Mesenchymal stem cell (in vitro differentiated cells and primary cell): ENCODE measurements at regions not wholly inside any gene's neighbourhood (a gene's known extent, or its start where the extent isn't known, plus 50 kb on each side); places are given as distances from the start of the nearest gene placed in this dataset.

Experiments used
- DNase-seq: peaks from one replicate; pipeline ENCODE4 v3.0.0-alpha.2; 2013
- H2AFZ ChIP-seq: one replicate; pipeline ENCODE4 v1.6.1; 2013; ENCODE audit warnings: low read depth, mild to moderate bottlenecking, control low read depth, inconsistent platforms, low read length, moderate library complexity
- H2AK5ac ChIP-seq: 2 replicates; pipeline ENCODE4 v1.6.1; 2013; ENCODE audit warnings: low read length, moderate library complexity, mild to moderate bottlenecking, inconsistent platforms; ENCODE audit not compliant: severe bottlenecking
- H2BK120ac ChIP-seq: one replicate; pipeline ENCODE4 v1.6.1; 2013; ENCODE audit warnings: low read depth, mild to moderate bottlenecking, inconsistent platforms, low read length, moderate library complexity
- H2BK12ac ChIP-seq, 2 experiments: one replicate each; pipeline ENCODE4 v1.6.1; 2013; ENCODE audit warnings: inconsistent platforms in 2 of 2, low read length in 2 of 2, mild to moderate bottlenecking in 2 of 2, moderate library complexity in 2 of 2, control low read depth in 1 of 2
- H2BK15ac ChIP-seq: one replicate; pipeline ENCODE4 v1.6.1; 2013; ENCODE audit warnings: mild to moderate bottlenecking, low read depth, inconsistent platforms; ENCODE audit not compliant: poor library complexity, severe bottlenecking
- H2BK5ac ChIP-seq: 2 replicates; pipeline ENCODE4 v1.6.1; 2013; ENCODE audit warnings: low read depth, mild to moderate bottlenecking, low read length, control low read depth, inconsistent platforms; ENCODE audit not compliant: poor library complexity, severe bottlenecking
- H3K14ac ChIP-seq, 2 experiments: one replicate each; pipeline ENCODE4 v1.6.1; 2013; ENCODE audit warnings: inconsistent platforms in 2 of 2, low read length in 2 of 2, control low read depth in 1 of 2, mild to moderate bottlenecking in 1 of 2, moderate library complexity in 1 of 2
- H3K18ac ChIP-seq, 2 experiments: one replicate each; pipeline ENCODE4 v1.6.1; 2013; ENCODE audit warnings: inconsistent platforms in 2 of 2, low read length in 2 of 2, control low read depth in 1 of 2, low read depth in 1 of 2, mild to moderate bottlenecking in 1 of 2
- H3K23ac ChIP-seq, 2 experiments: one replicate each; pipeline ENCODE4 v1.6.1; 2013; ENCODE audit warnings: inconsistent platforms in 2 of 2, low read length in 2 of 2, mild to moderate bottlenecking in 2 of 2, moderate library complexity in 2 of 2, control low read depth in 1 of 2
- H3K27ac ChIP-seq: 2 replicates; pipeline ENCODE4 v1.5.1; 2013; ENCODE audit warnings: mild to moderate bottlenecking, moderate library complexity, low read length, control low read depth, inconsistent platforms; ENCODE audit not compliant: poor library complexity, severe bottlenecking
- H3K27me3 ChIP-seq, 2 experiments: 2 replicates each; pipeline versions ENCODE4 v1.6.1 to v1.7.0; 2013; ENCODE audit warnings: low read length in 2 of 2, mild to moderate bottlenecking in 2 of 2, moderate library complexity in 2 of 2, control low read depth in 1 of 2, inconsistent platforms in 1 of 2; ENCODE audit not compliant: control insufficient read depth in 1 of 2, insufficient read depth in 1 of 2
- H3K36me3 ChIP-seq, 2 experiments: 2 replicates each; pipeline versions ENCODE4 v1.6.1 to v1.7.0; 2013; ENCODE audit warnings: low read length in 2 of 2, control low read depth in 1 of 2, inconsistent platforms in 1 of 2, low read depth in 1 of 2, mild to moderate bottlenecking in 1 of 2; ENCODE audit not compliant: insufficient read depth in 2 of 2, control insufficient read depth in 1 of 2
- H3K4ac ChIP-seq, 2 experiments: one replicate each; pipeline ENCODE4 v1.6.1; 2013; ENCODE audit warnings: inconsistent platforms in 2 of 2, low read length in 2 of 2, mild to moderate bottlenecking in 2 of 2, moderate library complexity in 2 of 2, control low read depth in 1 of 2, low read depth in 1 of 2
- H3K4me1 ChIP-seq: 2 replicates; pipeline ENCODE4 v1.6.1; 2013; ENCODE audit warnings: low read depth, low read length, control low read depth; ENCODE audit not compliant: control insufficient read depth, insufficient read depth
- H3K4me2 ChIP-seq: 2 replicates; pipeline ENCODE4 v1.6.1; 2013; ENCODE audit warnings: low read length, mild to moderate bottlenecking, inconsistent platforms; ENCODE audit not compliant: poor library complexity, severe bottlenecking
- H3K4me3 ChIP-seq, 2 experiments: 2 replicates each; pipeline versions ENCODE4 v1.5.1 to v1.7.0; 2013; ENCODE audit warnings: low read length in 2 of 2, mild to moderate bottlenecking in 2 of 2, control low read depth in 1 of 2, low read depth in 1 of 2; ENCODE audit not compliant: insufficient read depth in 1 of 2
- H3K79me1 ChIP-seq: replicated peaks from 2 replicates; pipeline ENCODE4 v1.6.1; 2013; ENCODE audit warnings: mild to moderate bottlenecking, control low read depth, low read length, inconsistent platforms; ENCODE audit not compliant: poor library complexity, severe bottlenecking
- H3K9ac ChIP-seq: 2 replicates; pipeline ENCODE4 v1.7.0; 2013; ENCODE audit warnings: mild to moderate bottlenecking, low read length, moderate library complexity
- H3K9me3 ChIP-seq: 2 replicates; pipeline ENCODE4 v1.7.0; 2013; ENCODE audit warnings: mild to moderate bottlenecking, low read length; ENCODE audit not compliant: control insufficient read depth
- H4K8ac ChIP-seq: one replicate; pipeline ENCODE4 v1.6.1; 2013; ENCODE audit warnings: inconsistent platforms, mild to moderate bottlenecking, low read length, moderate library complexity
- H4K91ac ChIP-seq: one replicate; pipeline ENCODE4 v1.6.1; 2013; ENCODE audit warnings: mild to moderate bottlenecking, low read length, inconsistent platforms
- WGBS: methylation state at CpG from one replicate; pipeline ENCODE4 v1.1.7; 2013; ENCODE audit warnings: mixed read lengths; 5-methylcytosine and 5-hydroxymethylcytosine counted together

- Histone ChIP-seq H2AFZ (no peak overlapping the region), H3K23ac (no peak overlapping the region), H3K14ac (no peak overlapping the region), H2BK15ac (no peak overlapping the region), H3K27me3 (peaks cover 4 to 16% of the 10 kb centered on the region in 2 experiments), H3K4me2 (no peak overlapping the region), H4K91ac (no peak overlapping the region), H3K4me3 (no peak overlapping the region), H3K9ac (no peak overlapping the region), H3K79me1 (no peaks in the 10 kb centered on the region), H2BK5ac (no peak overlapping the region), H3K4ac (no peak overlapping the region), H2BK120ac (no peak overlapping the region), H3K36me3 (no peaks in the 10 kb centered on the region), H2AK5ac (no peak overlapping the region), H3K27ac (no peak overlapping the region), H3K4me1 (no peaks in the 10 kb centered on the region), H2BK12ac (no peak overlapping the region), H3K9me3 (peaks cover 11% of the 10 kb centered on the region), H3K18ac (no peak overlapping the region), H4K8ac (no peak overlapping the region)
- DNase-seq: no peak
Measured at GRCh38 chr10:28733245-28733644, 55.9 kb downstream of the BAMBI start.

- no peak overlapping the region for H4K91ac ChIP-seq
- no peak overlapping the region for H2AFZ ChIP-seq
- H3K4me2 ChIP-seq: no peak overlapping the region
- no peak overlapping the region for H3K18ac ChIP-seq
- H3K4me3 ChIP-seq: no peak overlapping the region
- no peak overlapping the region for H3K23ac ChIP-seq
- H3K4ac ChIP-seq: no peak overlapping the region
- 97% methylated on average over 1 of the region's 1 CpG for WGBS
- H2BK5ac ChIP-seq: no peak overlapping the region
- H3K9me3 ChIP-seq: peaks cover 11% of the 10 kb centered on the region
- no peak overlapping the region for H3K9ac ChIP-seq
- no peaks in the 10 kb centered on the region for H3K4me1 ChIP-seq
- H4K8ac ChIP-seq: no peak overlapping the region
- H2BK15ac ChIP-seq: no peak overlapping the region
- H3K27ac ChIP-seq: no peak overlapping the region
- no peak for DNase-seq
- H3K27me3 ChIP-seq: peaks cover 7 to 20% of the 10 kb centered on the region in 2 experiments
- no peak overlapping the region for H3K14ac ChIP-seq
- no peaks in the 10 kb centered on the region for H3K36me3 ChIP-seq
- no peak overlapping the region for H2BK120ac ChIP-seq
- H2BK12ac ChIP-seq: no peak overlapping the region
- H3K79me1 ChIP-seq: no peaks in the 10 kb centered on the region
- H2AK5ac ChIP-seq: no peak overlapping the region
Measured at GRCh38 chr10:28733647-28734046, 56.3 kb downstream of the BAMBI start.

GRCh38 chr10:28734938-28735759 lies 57.8 kb downstream of the BAMBI start:
- no peak overlapping the region for H4K91ac ChIP-seq
- peak overlapping the region; percentile 46 for H2BK15ac ChIP-seq
- no peak overlapping the region for H2AK5ac ChIP-seq
- H2BK5ac ChIP-seq: no peak overlapping the region
- H3K18ac ChIP-seq: peak overlapping the region; percentile 30 to 56
- no peak overlapping the region for H3K4me3 ChIP-seq
- 47% methylated on average over 4 of the region's 4 CpGs for WGBS
- peak overlapping the region in 1 of 2 experiments; percentile 63 for H2BK12ac ChIP-seq
- H3K27me3 ChIP-seq: peaks cover 13 to 32% of the 10 kb centered on the region in 2 experiments
- H3K36me3 ChIP-seq: no peaks in the 10 kb centered on the region
- H3K4me2 ChIP-seq: no peak overlapping the region
- H3K79me1 ChIP-seq: no peaks in the 10 kb centered on the region
- no peaks in the 10 kb centered on the region for H3K4me1 ChIP-seq
- H3K27ac ChIP-seq: peak overlapping the region; percentile 41
- peak overlapping the region in 1 of 2 experiments; percentile 33 for H3K4ac ChIP-seq
- H2BK120ac ChIP-seq: no peak overlapping the region
- H3K14ac ChIP-seq: no peak overlapping the region
- peak overlapping the region in 1 of 2 experiments; percentile 59 for H3K23ac ChIP-seq
- peak; percentile 98 for DNase-seq
- peaks cover 13% of the 10 kb centered on the region for H3K9me3 ChIP-seq
- no peak overlapping the region for H2AFZ ChIP-seq
- H3K9ac ChIP-seq: peak overlapping the region; percentile 60
- H4K8ac ChIP-seq: peak overlapping the region; percentile 48

GRCh38 chr10:28737096-28737495 lies 59.8 kb downstream of the BAMBI start:
- H3K27ac ChIP-seq: no peak overlapping the region
- H3K27me3 ChIP-seq: peaks cover 13 to 32% of the 10 kb centered on the region in 2 experiments
- no peak overlapping the region for H2BK120ac ChIP-seq
- H3K79me1 ChIP-seq: no peaks in the 10 kb centered on the region
- peaks cover 13% of the 10 kb centered on the region for H3K9me3 ChIP-seq
- no peak overlapping the region for H4K8ac ChIP-seq
- H2BK12ac ChIP-seq: no peak overlapping the region
- no peaks in the 10 kb centered on the region for H3K36me3 ChIP-seq
- H3K4me2 ChIP-seq: no peak overlapping the region
- H3K23ac ChIP-seq: no peak overlapping the region
- H3K18ac ChIP-seq: no peak overlapping the region
- no peak overlapping the region for H3K9ac ChIP-seq
- 66% methylated on average over 2 of the region's 2 CpGs for WGBS
- no peaks in the 10 kb centered on the region for H3K4me1 ChIP-seq
- no peak overlapping the region for H4K91ac ChIP-seq
- no peak overlapping the region for H3K4me3 ChIP-seq
- no peak overlapping the region for H2AK5ac ChIP-seq
- no peak overlapping the region for H3K4ac ChIP-seq
- H3K14ac ChIP-seq: no peak overlapping the region
- DNase-seq: no peak
- no peak overlapping the region for H2AFZ ChIP-seq
- no peak overlapping the region for H2BK5ac ChIP-seq
- no peak overlapping the region for H2BK15ac ChIP-seq
